ENCODE measurements at regions not wholly inside any gene's neighbourhood (a gene's known extent, or its start where the extent isn't known, plus 50 kb on each side); places are given as distances from the start of the nearest gene placed in this dataset.

DNA sequence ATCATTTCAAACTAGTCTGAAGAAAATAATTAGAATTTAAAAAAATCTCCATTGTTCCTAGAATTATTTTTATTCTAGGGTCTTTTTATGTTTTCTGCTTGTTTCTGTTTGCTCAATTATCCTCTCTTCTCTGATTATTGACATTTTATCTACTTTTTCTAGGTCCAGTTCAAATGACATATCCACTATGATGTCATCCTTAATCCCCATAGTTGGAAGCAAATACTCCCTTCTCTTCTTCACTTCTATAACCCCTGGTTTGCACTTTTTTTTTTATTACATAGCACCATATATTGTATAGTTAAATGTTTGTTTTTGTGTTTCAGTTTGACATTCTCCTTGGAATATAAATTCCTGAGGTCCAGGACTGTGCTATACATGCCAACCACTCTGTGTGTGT, 82.6 kb downstream of the CT47B1 start:
- Mint-ChIP-seq H3K27ac (no peak overlapping the region), H3K4me1 (peaks cover 25% of the 10 kb centered on the region), H3K9me3 (peaks cover 0 to 4% (median 0%) of the 10 kb centered on the region in 7 donors), H3K4me3 (no peak overlapping the region), H3K36me3 (no peaks in the 10 kb centered on the region), H3K27me3 (ENCODE audit: low read depth in 3 of 3) (peaks cover 0 to 3% (median 0%) of the 10 kb centered on the region in 3 donors)
- Histone ChIP-seq H3K27ac (ENCODE audit: low read depth in 1 of 2, low read length in 2 of 2) (no peak overlapping the region), H3K4me3 (replicated peaks in 1 of 3; ENCODE audit: low read depth in 2 of 3, low read length in 3 of 3) (no peak overlapping the region), H3K4me1 (ENCODE audit: control insufficient read depth in 1 of 2, insufficient read depth in 2 of 2, low read length in 2 of 2) (peaks cover 14 to 18% of the 10 kb centered on the region in 2 donors), H3K9ac (ENCODE audit: insufficient read depth, low read length, poor library complexity, severe bottlenecking) (no peak overlapping the region), H3K9me3 (replicated peaks in 1 of 2; ENCODE audit: control insufficient read depth in 1 of 2, insufficient read depth in 1 of 2, low read length in 2 of 2) (no peaks in the 10 kb centered on the region), H3K36me3 (replicated peaks in 1 of 2; ENCODE audit: control insufficient read depth in 1 of 2, insufficient read depth in 2 of 2, low read length in 2 of 2) (no peaks in the 10 kb centered on the region), H3K4me2 (replicated peaks; ENCODE audit: extremely low read depth, low read length, poor library complexity, severe bottlenecking) (no peak overlapping the region), H2AFZ (ENCODE audit: insufficient read depth, low read depth, low read length, poor library complexity, severe bottlenecking) (peak overlapping the region; percentile 26), H3K27me3 (ENCODE audit: control insufficient read depth in 2 of 2, insufficient read depth in 2 of 2, low read length in 2 of 2) (no peaks in the 10 kb centered on the region), H4K20me1 (ENCODE audit: insufficient read depth, low read length) (no peaks in the 10 kb centered on the region), H3K79me2 (ENCODE audit: insufficient read depth, low read length) (no peaks in the 10 kb centered on the region)
- DNase-seq: no peak
- intact Hi-C loops (cut with micrococcal nuclease): no loop called here
- TF ChIP-seq, protein P1, sequence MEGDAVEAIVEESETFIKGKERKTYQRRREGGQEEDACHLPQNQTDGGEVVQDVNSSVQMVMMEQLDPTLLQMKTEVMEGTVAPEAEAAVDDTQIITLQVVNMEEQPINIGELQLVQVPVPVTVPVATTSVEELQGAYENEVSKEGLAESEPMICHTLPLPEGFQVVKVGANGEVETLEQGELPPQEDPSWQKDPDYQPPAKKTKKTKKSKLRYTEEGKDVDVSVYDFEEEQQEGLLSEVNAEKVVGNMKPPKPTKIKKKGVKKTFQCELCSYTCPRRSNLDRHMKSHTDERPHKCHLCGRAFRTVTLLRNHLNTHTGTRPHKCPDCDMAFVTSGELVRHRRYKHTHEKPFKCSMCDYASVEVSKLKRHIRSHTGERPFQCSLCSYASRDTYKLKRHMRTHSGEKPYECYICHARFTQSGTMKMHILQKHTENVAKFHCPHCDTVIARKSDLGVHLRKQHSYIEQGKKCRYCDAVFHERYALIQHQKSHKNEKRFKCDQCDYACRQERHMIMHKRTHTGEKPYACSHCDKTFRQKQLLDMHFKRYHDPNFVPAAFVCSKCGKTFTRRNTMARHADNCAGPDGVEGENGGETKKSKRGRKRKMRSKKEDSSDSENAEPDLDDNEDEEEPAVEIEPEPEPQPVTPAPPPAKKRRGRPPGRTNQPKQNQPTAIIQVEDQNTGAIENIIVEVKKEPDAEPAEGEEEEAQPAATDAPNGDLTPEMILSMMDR (IDR thresholded peaks at IDR 0.05): no peak

DNA sequence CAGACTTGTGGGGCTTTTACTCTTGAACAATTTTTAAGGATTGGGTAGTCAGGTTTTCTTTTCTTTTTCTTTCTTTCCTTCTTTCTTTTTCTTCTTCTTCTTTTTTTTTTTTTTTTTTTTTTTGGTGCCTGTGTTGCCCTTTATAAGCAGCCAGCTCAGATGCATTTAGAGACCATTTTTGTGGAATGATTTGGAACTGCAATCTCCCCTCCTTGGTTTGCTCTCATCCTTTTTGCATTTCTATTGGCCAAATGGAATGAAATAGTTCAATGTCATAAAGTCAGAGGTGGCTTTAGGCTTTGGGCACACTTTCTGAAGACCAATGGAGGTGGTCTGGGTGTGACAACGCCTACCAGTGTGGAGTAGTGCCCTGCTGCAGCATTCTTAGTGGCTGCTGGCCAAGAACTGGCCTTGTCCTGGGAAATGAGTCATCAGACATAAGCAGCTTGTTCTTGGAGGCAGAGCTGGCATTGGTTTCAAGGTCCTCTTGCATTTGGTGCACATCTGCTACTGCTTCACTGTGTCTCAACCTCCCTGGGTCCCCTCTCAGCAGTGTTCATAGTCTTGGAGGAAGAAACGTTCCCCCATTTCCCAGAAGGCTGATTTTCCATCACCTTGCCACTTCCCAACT, 84.5 kb downstream of the CT47B1 start:
- intact Hi-C loops (cut with micrococcal nuclease): no loop called here
- Histone ChIP-seq H3K4me3 (replicated peaks in 1 of 3; ENCODE audit: low read depth in 2 of 3, low read length in 3 of 3) (no peak overlapping the region), H2AFZ (ENCODE audit: insufficient read depth, low read depth, low read length, poor library complexity, severe bottlenecking) (no peak overlapping the region), H3K79me2 (ENCODE audit: insufficient read depth, low read length) (no peaks in the 10 kb centered on the region), H3K27ac (ENCODE audit: low read depth in 1 of 2, low read length in 2 of 2) (no peak overlapping the region), H3K36me3 (replicated peaks in 1 of 2; ENCODE audit: control insufficient read depth in 1 of 2, insufficient read depth in 2 of 2, low read length in 2 of 2) (no peaks in the 10 kb centered on the region), H3K4me2 (replicated peaks; ENCODE audit: extremely low read depth, low read length, poor library complexity, severe bottlenecking) (no peak overlapping the region), H3K9ac (ENCODE audit: insufficient read depth, low read length, poor library complexity, severe bottlenecking) (no peak overlapping the region), H4K20me1 (ENCODE audit: insufficient read depth, low read length) (no peaks in the 10 kb centered on the region), H3K4me1 (ENCODE audit: control insufficient read depth in 1 of 2, insufficient read depth in 2 of 2, low read length in 2 of 2) (peaks cover 14 to 18% of the 10 kb centered on the region in 2 donors), H3K27me3 (ENCODE audit: control insufficient read depth in 2 of 2, insufficient read depth in 2 of 2, low read length in 2 of 2) (no peaks in the 10 kb centered on the region), H3K9me3 (replicated peaks in 1 of 2; ENCODE audit: control insufficient read depth in 1 of 2, insufficient read depth in 1 of 2, low read length in 2 of 2) (no peaks in the 10 kb centered on the region)
- H3K27me3 Mint-ChIP-seq (ENCODE audit: low read depth in 3 of 3): peaks cover 0 to 3% (median 0%) of the 10 kb centered on the region in 3 donors
- WGBS (ENCODE audit: insufficient coverage): no CpG with 5 or more reads among the region's 2 CpGs
- peak in 2 of 3 donors; percentile 1 to 15 for DNase-seq
- TF ChIP-seq, protein P1 (IDR thresholded peaks at IDR 0.05): no peak
- peaks cover 23% of the 10 kb centered on the region for H3K4me1 Mint-ChIP-seq
- H3K27ac Mint-ChIP-seq: peak overlapping the region in 1 of 7 donors; percentile 1
- peaks cover 0 to 4% (median 0%) of the 10 kb centered on the region in 7 donors for H3K9me3 Mint-ChIP-seq
- H3K36me3 Mint-ChIP-seq: no peaks in the 10 kb centered on the region
- peak overlapping the region in 1 of 2 donors; percentile 42 for H3K4me3 Mint-ChIP-seq

Data from CD14-positive monocyte (primary cell).